ENCODE measurements at regions not wholly inside any gene's neighbourhood (a gene's known extent, or its start where the extent isn't known, plus 50 kb on each side); places are given as distances from the start of the nearest gene placed in this dataset.

DNA sequence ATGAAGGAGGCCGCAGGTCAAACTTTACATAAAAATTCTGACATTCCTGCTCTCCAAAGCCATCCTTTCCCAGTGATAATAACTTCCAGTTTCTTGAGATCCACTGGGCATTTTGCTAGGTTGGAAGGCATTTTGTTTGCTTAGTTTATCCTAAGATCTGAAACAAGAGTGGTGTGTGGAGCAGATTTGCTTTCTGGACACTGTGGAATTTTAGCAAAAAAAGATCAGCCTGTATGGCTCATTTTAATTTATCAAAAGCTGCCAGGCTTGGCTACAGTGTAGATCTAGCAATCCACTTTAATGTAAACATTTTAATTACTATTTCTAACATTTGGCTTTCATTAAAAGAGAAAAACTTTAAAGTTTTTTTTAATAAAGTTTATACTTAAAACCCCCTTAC, 124.8 kb downstream of the SAMD9 start:
- TF ChIP-seq, protein P1, sequence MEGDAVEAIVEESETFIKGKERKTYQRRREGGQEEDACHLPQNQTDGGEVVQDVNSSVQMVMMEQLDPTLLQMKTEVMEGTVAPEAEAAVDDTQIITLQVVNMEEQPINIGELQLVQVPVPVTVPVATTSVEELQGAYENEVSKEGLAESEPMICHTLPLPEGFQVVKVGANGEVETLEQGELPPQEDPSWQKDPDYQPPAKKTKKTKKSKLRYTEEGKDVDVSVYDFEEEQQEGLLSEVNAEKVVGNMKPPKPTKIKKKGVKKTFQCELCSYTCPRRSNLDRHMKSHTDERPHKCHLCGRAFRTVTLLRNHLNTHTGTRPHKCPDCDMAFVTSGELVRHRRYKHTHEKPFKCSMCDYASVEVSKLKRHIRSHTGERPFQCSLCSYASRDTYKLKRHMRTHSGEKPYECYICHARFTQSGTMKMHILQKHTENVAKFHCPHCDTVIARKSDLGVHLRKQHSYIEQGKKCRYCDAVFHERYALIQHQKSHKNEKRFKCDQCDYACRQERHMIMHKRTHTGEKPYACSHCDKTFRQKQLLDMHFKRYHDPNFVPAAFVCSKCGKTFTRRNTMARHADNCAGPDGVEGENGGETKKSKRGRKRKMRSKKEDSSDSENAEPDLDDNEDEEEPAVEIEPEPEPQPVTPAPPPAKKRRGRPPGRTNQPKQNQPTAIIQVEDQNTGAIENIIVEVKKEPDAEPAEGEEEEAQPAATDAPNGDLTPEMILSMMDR (IDR thresholded peaks at IDR 0.05), result no peak
- no peak for TF ChIP-seq POLR2A (IDR thresholded peaks at IDR 0.05)
